HG03066 (cell line): ENCODE measurements at regions not wholly inside any gene's neighbourhood (a gene's known extent, or its start where the extent isn't known, plus 50 kb on each side); places are given as distances from the start of the nearest gene placed in this dataset.

Experiments used
- ATAC-seq: cut with Tn5 transposase; IDR thresholded peaks from one replicate; pipeline ENCODE4 v1.9.1; 2021; ENCODE audit warnings: low read depth; ENCODE audit not compliant: unreplicated experiment

DNA sequence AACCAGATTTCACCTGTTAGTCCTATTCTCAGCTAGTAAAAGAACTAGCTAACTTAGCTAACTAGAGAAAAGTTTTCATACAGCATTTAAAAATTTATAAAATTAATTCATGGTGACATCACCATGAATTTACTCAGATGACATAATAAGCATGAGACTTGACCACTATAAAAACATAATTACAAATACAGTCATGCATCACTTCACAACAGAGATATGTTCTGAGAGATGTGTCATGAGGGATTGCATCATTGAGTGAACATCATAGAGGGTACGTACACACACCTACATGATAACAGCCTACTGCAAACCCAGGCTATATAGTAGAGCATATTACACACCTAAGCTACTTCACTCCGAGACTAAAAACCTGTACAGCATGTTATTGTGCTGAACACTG lies 481.3 kb upstream of the CHAC2 start:
- ATAC-seq, result no peak

DNA sequence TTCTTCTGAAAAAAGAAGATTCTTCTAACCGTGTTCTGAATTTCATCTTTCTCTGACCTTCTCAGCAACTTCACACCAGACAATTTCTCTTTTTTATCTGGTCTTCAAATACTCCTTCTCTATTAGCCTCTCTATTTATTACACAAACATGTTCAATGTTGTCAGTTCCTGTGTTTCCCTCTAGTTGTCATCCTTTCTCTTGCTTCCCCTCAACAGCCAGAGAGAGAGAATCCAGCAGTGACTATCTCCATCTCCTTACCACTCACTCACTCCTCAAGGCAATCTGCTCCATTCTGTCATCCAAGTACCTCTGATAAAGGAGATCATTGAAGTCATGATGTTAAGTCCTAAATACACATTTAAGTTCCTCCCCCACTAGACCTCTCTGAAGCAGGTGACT lies 491.9 kb upstream of the CHAC2 start:
- ATAC-seq, result no peak

DNA sequence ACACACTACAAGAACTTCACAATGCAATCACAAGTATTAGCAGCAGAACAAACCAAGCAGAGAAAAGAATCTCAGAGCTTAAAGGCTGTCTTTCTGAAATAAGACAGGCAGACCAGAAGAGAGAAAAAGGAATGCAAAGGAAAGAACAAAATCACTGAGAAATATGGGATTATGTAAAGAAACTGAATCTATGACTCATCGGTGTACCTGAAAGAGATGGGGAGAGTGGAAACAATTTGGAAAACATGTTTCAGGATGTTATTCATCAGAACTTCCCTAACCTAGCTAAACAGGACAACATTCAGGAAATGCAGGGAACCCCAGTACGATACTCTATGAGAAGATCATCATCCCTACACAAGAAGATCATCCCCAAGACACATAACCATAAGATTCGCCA lies 499.0 kb upstream of the CHAC2 start:
- ATAC-seq, result no peak

DNA sequence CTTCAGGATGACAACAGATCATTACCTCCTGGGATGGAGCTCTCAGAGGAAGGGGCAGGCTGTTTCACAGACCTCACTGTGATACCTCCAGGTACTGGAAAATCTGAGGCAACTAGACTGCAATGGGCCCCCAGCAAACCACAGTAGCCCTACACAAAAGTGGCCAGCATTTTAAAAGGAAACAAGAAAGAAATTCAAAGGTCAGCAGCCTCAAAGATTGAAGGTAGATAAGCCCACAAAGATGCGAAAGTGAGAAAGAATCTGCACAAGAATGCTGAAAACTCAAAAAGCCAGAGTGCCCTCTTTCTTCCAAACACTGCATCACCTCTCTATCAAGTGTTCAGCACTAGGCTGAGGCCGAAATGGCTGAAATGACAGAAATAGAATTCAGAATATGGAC lies 499.5 kb upstream of the CHAC2 start:
- no peak for ATAC-seq

DNA sequence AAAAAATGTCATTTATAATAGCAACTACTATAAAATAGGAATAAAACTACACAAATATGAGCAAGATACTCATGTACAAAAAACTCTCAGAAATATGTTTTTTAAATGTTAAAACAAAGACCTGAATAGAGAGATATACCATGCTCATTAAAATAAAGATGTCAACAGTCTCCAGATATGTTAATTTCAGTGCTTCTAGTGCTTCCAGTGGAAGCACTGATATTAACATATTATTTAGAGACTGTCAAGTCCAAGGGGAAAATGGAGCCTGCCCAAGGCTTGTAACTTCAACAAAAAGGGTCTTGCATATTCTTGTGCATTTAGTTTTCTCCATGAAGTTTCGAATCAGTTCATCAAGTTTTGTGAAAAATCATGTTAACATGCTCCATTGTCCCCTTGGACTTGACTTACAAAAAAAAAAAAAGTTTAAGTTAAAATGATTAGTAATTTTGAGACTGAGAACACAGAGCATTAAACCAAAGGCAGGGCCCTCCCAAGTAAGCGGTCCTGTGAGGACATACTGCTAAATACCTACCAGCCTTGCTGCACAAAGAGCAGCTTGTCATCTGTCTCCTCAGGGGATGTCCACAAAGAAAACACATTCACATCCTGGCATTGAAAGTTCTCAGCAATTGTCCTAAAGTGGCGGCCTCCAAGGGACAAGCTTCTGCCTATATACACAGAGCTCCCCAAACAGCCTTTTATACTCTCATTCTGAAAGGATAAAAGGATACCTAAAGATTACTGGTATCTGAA lies 501.9 kb upstream of the CHAC2 start:
- no peak for ATAC-seq

DNA sequence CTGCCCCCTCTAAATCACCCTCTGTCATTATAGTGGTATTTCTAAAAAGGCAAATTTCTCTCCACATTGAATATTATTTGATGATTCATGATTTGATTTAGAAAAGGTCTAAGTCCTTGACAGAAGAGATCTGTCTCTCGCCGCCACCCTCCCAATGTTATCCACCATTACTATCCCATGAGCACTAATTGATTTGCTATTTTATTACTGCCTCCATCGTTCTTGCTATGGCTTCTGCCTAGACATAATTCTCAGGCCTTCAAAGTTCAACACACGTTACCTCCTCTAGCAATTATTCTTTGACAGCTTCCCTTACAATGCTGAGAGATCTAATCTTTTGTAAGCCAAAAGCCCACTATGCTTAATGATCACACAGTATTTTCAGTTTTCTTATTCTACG lies 507.0 kb upstream of the CHAC2 start:
- ATAC-seq, result no peak

DNA sequence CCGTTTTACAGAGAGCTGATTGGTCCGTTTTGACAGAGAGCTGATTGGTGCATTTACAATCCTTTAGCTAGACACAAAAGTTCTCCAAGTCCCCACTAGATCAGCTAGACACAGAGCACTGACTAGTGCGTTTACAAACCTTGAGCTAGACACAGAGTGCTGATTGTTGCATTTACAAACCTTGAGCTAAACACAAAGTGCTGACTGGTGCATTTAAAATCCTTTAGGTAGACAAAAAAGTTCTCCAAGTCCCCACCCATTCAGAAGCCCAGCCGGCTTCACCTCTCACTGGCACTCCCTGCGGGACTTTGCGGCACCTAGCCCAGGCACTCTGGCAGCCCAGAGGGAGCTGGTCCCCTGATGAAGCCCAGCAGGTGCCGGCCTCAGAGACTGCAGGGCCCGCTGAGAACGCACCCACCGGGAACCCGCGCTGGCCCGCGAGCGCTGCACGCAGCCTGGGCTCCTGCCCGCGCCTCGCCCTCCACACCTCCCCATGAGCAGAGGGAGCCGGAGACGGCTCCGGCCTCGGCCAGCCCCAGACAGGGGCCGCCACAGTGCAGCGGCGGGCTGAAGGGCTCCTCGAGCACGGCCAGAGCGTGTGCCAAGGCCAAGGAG lies 508.1 kb upstream of the CHAC2 start:
- ATAC-seq, result no peak

DNA sequence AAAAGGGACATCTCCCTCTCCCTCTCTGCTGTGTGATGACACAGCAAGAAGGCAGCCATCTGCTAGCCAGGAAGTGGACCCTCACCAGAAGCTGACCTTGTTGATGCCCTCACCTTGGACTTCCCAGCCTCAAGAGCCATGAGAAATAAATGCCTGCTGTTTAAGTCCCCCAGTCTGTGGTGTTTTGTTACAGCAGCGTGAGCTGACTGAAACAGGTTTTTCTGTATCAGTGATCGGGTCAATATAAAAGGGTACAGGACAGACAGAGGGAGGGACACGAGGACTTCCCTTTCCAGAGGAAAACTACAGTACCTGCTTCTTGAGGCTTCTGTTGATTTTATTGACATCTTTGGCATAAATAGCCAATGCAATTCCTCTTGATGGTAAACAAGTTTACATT lies 510.3 kb upstream of the CHAC2 start:
- no peak for ATAC-seq

DNA sequence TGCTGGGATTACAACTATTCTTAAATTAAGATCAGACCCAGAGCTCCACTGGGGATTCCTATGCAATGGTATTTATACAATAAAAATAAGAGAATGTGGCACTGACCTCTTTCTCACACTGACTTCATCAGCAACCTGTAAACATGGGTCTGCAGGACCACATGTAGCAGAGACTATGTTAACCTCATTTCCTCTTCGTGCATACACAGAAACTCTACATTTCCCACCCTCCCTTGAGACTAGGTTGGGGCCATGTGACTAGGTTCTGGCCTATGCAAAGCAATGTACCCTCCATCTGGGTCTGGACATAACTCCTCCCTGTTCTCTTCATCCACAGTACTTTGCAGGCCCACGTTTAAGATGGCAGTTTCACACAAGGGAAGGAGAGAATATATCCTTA lies 514.4 kb upstream of the CHAC2 start:
- no peak for ATAC-seq

DNA sequence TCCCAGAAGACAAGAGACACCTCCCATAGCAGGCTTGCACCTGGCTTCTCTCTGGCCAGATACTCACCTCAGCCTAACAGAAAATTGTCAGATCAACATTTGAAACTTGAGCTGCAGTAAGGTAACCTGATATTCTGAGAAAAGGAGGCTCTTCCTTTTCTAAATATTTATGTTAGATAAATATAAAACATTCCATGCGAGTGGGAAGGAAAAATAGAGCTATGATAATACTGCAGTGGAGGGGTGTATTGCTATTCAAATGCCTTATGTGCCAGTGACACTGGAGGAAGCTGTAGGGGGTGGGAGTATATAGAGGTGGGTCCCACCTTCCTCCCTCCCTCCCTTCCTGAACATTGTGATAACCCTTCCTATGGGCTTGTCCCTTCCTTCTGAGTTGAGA lies 515.5 kb upstream of the CHAC2 start:
- ATAC-seq, result no peak

DNA sequence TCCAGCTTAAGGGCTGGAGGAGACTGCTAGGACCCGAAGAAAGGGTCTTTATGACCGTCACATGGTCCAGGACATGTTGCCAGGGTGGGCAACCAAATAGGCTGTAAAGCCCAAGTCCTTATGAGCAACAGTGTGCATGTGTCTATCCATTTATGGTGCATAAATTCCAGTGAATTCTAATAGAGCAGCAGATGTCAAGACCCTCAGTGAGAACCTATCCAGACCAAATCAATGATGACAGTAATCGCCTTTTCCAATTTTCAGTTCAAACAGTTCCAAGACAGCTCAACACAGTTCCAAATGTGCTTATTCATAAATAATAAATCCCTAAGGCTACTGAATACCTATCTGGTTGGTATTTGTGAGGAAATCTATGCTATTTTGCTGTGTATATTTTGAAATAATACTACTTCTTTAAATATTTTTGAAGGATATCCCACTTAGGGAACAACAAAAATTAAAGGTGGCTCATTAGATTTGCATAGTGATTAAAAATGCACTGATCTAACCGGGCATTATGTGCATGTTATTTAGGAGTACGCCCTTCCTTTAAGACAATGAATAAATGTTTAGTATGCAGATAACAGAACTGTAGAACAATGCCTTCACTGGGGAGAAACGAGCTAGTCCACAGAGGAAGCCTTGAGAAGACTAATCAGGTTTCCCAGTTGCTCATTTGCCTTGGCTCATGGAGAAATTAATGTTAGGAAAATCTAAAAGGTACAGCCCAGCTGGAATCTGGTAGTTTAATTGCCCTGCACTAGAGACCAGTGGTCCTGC lies 519.5 kb upstream of the CHAC2 start:
- ATAC-seq, result no peak

DNA sequence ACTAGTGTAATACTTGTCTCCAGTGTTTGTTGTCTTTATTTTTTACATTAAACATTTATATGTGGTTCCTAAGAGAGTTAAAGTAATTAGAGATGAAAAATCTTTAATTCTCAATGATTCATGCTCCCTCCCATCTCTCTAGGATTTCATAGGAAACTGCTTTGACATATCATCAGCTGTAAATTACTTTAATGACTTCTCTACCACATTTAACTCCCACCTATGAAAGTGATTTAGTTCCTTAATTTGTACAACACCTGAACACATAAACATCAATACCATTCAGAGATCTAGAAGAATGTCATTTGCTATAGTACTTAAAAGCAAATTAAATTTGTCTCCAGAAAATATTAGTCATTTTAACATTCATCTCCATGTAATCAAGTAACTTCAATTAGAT lies 524.2 kb upstream of the CHAC2 start:
- no peak for ATAC-seq

DNA sequence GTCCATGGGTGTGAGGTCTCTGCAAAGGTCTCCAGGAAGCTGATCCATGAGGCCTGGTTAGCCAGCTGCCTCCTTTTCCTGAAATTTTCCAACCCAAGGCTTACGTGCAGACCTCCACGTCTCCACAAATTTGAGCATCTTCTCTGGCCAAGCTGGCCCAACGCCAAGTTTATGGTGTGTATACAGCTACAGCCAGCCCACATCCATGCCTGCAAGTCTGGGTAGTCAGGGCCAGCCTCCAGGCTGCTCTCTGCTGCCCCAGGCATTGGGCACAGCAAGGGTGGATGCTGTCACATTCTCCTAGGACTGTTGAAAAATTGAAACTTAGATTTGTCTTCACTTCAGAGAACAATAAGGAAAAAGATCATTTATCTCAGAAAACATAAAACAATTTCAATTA lies 525.5 kb upstream of the CHAC2 start:
- ATAC-seq, result no peak

DNA sequence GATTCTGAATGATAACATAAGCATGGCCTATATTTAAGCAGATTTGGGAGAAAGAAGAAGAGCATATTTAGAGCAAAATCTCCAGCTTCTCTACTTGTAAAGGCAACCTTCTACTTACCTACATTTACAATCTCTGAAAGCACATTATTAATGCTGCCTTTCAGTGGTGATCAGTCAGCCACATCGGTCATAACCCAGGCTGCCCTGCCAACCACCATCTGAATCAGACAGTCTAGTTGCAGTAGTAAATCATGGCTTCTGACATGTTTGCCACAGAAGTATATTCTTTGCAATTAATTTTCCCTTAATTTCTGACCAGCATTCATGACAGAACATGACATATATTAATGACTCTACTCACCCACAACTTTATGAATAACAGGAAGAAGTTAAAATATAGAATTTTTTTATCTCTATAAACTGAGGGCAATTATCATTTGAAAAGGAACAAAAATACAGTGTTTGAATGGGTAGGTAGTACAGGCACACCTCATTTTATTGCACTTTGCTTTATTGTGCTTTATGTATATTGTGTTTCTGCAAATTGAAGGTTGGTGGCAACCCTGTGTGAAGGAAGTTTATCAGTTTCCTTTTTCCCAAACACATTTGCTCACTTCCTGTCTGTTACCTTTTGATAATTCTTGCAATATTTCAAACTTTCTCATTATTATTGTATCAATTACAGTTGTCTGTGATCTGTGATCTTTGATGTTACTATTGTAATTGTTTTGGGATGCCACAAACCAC lies 531.6 kb upstream of the CHAC2 start:
- ATAC-seq, result no peak

DNA sequence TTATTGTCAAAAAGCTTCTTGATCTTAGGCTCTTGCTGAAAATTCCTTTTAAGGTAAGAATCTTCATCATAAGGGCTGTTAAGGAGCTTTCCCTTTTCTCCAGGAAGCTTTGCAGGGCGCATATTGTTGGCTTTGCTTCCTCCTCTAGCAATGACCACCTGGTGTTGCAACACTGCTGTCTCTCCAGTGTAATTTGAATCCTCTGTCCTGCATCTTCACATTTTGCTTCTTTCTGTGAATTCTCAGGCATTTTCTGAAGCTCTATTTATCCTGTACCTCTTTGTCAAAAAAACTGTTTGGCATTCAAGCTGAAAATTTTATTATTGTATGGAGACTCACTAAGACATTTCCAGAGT lies 533.1 kb upstream of the CHAC2 start:
- ATAC-seq, result no peak

DNA sequence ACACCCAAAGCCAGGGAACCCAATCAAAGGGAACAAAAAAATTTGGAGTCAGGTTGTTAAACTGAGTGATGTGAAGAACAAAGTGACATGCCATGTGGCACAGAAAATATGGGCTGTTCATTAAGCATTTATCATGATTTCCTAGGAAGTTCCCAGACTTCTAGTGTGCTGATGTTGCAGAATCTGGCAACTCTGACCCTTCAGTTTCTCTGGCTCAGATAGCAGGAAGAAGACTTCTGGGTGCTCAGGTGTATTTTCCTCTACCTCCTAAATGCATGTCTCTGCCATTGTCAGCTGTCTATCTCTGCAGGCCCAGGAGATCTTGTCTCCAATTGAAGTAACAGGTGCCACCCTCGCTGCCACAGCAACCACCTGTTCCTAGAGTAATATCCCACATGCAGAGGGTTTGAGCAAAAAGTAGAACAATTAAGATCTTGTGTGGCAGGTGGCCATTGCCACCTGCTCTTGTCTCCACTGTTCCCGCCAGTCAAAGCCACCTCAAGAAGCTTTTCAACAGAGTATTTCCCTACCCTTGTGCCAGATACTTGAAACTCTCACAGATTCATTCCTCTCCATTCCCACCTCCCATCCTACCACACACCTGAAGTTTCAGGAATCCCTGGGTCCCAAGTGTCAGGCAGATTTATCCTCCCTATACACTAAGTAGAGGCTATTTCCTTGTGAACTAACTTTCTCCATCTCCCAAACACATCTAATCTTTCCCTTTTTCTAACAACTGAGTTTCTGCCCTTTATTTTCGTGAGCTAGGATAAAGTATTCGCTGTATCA lies 533.7 kb upstream of the CHAC2 start:
- no peak for ATAC-seq

DNA sequence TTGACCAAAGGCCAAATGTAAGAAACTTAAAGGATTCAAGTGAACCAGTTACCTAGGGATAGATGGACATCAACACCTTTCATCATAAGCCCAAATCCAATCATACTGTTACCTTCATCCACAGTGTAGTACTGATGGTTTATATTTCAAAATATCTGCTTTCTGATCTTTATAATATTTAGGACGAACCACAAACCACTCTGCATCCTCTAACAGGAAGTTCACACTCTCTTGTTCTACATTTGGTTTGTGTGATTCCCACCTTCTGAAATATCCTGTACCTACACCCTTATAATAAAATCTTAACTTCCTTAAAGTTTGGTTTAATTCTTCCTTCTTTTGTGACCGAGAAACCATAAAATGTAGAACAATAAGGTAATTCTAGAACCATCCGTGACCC lies 535.7 kb upstream of the CHAC2 start:
- no peak for ATAC-seq

DNA sequence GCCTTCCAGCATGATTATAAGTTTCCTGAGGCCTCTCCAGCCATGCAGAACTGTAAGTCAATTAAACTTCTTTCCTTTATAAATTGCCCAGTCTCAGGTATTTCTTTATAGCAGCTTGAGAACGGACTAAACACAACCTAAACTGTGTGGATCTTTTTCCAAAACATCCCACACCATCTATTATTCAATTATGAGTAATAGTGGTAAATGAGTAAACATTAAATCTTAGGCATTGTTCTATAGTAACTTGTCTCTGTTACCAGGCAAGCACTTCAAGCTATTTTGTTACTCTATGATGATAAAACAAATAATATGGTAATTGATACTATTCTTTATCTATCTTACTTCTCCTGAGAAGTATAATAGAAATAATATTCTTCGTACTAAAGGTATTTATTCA lies 536.9 kb upstream of the CHAC2 start:
- no peak for ATAC-seq

DNA sequence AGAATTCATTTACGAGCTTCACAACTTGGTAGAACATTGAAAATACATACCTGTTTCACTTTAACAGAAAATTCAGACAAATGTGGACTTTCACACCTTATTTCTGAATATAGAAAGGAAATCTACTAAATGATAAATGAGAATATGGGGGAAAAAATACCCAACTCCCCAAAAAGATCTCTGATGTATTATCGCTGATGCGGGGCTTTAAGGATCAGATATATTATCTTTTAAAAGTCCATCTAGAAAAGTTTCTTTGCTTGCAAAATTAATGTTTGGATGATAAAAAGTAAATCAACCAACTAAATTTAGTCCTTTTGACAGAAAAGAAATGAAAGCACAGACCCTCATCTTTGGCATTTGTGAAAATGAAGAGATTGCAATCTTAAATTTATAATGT lies 540.1 kb upstream of the CHAC2 start:
- no peak for ATAC-seq

DNA sequence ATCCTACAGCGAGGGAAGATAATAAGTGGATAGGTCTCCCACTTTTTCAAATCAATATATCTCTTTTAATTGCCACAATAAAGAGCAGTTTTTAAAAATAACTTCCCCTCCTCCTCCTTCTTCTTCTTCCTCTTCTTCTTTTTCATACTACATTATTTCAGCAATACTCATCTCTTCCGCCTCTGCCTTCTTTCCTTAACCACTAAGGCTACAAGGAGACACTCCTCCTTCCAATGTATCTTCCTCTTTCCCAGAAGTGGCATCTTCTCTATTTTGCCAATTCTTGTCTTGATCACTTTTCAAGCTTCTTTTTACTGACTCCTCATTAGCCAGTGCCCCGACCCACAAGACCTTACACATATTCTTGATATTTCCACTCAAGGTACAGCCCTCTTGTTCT lies 546.6 kb upstream of the CHAC2 start:
- no peak for ATAC-seq

DNA sequence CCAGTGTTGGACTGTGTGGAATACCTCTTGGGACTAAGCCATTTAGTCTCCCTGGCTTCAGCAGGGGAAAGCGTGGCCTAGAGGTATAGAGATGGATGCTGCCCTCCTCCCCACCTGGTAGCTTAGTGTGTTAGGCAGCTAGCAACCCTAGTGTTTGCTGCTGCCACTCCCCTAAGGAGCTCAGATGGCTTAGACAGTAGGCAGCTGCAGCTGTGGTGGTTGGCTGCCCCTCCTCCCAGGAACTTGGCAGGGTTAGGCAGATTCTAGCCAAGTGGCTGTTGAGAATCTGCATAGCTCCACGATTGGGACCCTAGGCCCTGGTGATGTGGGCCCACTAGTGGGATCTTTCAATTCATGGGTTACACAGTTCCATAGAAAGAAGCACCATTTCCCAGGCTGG lies 550.4 kb upstream of the CHAC2 start:
- ATAC-seq, result no peak
